Stomach (tissue), 4 donors: ENCODE measurements at regions not wholly inside any gene's neighbourhood (a gene's known extent, or its start where the extent isn't known, plus 50 kb on each side); places are given as distances from the start of the nearest gene placed in this dataset.
A peak's percentile ranks its signal among the peaks of the same experiment; 100 is the strongest.

Source experiments
- CTCF ChIP-seq, 7 experiments: fragments of 450-650 bp in 4 of 7; fragments of 200-600 bp in 3 of 7; sonication (generic) in 3 of 7; IDR thresholded peaks; one replicate each; pipeline ENCODE4 v1.5.1; 2016 to 2019; ENCODE audit warnings: antibody characterized with exemption in 7 of 7, control low read depth in 2 of 7, mild to moderate bottlenecking in 1 of 7
- POLR2A ChIP-seq, 4 donors: fragments of 450-650 bp; IDR thresholded peaks; one replicate each; pipeline ENCODE4 v1.6.1; 2016; ENCODE audit warnings: antibody characterized with exemption in 4 of 4, control low read depth in 2 of 4, mild to moderate bottlenecking in 1 of 4, moderate library complexity in 1 of 4

- TF ChIP-seq POLR2A (IDR thresholded peaks at IDR 0.05) (no peak), CTCF (IDR thresholded peaks at IDR 0.05) (peak in 1 of 7 experiments; percentile 20)
Measured at GRCh38 chr2:116819355-116819754, 995.1 kb upstream of the DDX18 start.
